ENCODE measurements at regions not wholly inside any gene's neighbourhood (a gene's known extent, or its start where the extent isn't known, plus 50 kb on each side); places are given as distances from the start of the nearest gene placed in this dataset.
"Not testable (repeated sequence)": the region's sequence is repeated elsewhere in the genome, so short reads cannot be mapped to it uniquely, and the experiment has no call there.

DNA sequence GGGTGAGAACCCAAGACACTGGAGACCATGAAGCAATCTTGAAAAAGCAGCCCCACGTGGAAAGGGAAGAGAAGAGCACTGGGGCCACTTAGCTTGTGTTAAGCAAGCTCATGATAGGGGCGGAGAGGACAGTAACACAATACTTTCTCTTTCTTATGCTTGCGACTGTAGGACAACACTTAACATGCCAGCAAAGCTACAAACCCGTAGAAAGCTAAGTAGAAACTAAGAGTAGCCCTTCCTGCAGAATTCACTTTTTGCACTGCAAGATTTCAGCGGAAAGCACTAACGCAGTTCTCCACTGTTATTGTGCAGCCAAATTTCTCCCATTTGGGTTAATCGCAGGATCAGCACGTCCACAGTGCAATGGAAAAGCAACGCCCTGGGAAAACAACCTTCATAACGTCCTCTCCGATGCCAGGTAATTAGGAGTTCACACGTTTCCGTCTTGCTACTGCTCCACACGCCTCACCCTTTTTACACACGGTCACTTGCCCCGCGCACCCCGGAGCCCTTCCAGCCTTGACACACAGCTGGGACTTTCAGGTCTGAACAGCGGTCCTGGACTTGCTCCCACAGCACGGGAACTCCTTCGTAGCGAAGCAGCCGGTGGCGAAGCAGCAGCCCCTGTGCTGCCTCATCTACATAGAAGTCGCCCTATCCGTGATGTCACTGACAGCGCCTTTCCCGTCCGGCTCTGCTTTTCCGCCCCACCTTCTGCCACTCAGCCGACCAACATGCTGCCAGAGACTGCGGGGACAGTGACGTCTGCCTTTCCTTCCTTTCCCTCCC lies 148.6 kb downstream of the PPIAL4G start:
- Histone ChIP-seq H3K9me3 (no peaks in the 10 kb centered on the region), H3K4me3 (peak overlapping the region; percentile 52 to 70 (median 58)), H3K27ac (replicated peaks in 1 of 4) (peak overlapping the region; percentile 40 to 85 (median 78)), H3K36me3 (no peaks in the 10 kb centered on the region), H3K4me1 (peaks cover 12 to 21% (median 19%) of the 10 kb centered on the region in 4 donors), H3K27me3 (peaks cover 0 to 68% (median 4%) of the 10 kb centered on the region in 4 donors)
- TF ChIP-seq POLR2A (IDR thresholded peaks at IDR 0.05; ENCODE audit: low read depth): peak; percentile 90
- peak; percentile 66 to 94 for TF ChIP-seq POLR2AphosphoS5 (IDR thresholded peaks at IDR 0.05)
- TF ChIP-seq, protein P1, sequence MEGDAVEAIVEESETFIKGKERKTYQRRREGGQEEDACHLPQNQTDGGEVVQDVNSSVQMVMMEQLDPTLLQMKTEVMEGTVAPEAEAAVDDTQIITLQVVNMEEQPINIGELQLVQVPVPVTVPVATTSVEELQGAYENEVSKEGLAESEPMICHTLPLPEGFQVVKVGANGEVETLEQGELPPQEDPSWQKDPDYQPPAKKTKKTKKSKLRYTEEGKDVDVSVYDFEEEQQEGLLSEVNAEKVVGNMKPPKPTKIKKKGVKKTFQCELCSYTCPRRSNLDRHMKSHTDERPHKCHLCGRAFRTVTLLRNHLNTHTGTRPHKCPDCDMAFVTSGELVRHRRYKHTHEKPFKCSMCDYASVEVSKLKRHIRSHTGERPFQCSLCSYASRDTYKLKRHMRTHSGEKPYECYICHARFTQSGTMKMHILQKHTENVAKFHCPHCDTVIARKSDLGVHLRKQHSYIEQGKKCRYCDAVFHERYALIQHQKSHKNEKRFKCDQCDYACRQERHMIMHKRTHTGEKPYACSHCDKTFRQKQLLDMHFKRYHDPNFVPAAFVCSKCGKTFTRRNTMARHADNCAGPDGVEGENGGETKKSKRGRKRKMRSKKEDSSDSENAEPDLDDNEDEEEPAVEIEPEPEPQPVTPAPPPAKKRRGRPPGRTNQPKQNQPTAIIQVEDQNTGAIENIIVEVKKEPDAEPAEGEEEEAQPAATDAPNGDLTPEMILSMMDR (IDR thresholded peaks at IDR 0.05): no peak
- intact Hi-C loops (cut with DNase I): no loop called here
- DNase-seq (ENCODE audit: extremely low spot score): peak; percentile 95
- under 1% methylated on average over 33 of the region's 33 CpGs for WGBS

- H3K4me3 ChIP-seq: peak overlapping the region; percentile 52 to 70 (median 58)
- no peak for TF ChIP-seq EP300 (IDR thresholded peaks at IDR 0.05)
- TF ChIP-seq, protein P1 (IDR thresholded peaks at IDR 0.05): no peak
- TF ChIP-seq POLR2A (IDR thresholded peaks at IDR 0.05; ENCODE audit: low read depth): no peak
- TF ChIP-seq POLR2AphosphoS5 (IDR thresholded peaks at IDR 0.05): no peak
- DNase-seq (ENCODE audit: extremely low spot score): no peak
- 14% methylated on average over 17 of the region's 18 CpGs for WGBS
- H3K9me3 ChIP-seq: no peaks in the 10 kb centered on the region
- H3K27me3 ChIP-seq: peaks cover 0 to 74% (median 7%) of the 10 kb centered on the region in 4 donors
- H3K27ac ChIP-seq (replicated peaks in 1 of 4): peak overlapping the region; percentile 40 to 85 (median 78)
- no peaks in the 10 kb centered on the region for H3K36me3 ChIP-seq
- intact Hi-C loops (cut with DNase I): no loop called here
- peaks cover 12 to 25% (median 22%) of the 10 kb centered on the region in 4 donors for H3K4me1 ChIP-seq
Measured at GRCh38 chr1:148333875-148334338, 149.2 kb downstream of the PPIAL4G start.

DNA sequence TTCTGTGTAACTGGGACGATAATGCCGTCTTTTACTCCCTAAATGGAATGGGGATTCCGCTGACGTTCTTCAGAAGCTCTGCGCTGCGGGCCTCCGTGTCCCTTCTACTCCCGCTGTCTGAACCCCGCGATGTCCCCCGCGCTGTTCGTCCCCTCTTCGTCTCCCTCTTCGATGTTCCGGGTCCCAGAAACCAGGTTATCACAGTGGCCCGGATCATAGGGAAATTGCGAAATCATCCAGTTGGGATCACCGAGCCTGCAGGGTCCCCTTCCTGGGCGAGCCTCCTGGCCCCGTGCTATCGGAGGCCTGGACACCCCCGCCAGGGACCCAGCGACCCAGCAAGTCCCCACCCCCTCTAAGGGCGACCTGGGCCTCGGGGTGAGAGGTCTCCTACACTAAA lies 154.2 kb downstream of the PPIAL4G start:
- peaks cover 3 to 12% (median 7%) of the 10 kb centered on the region in 4 donors for H3K4me1 ChIP-seq
- intact Hi-C loops (cut with DNase I): no loop called here
- H3K27ac ChIP-seq (replicated peaks in 1 of 4): no peak overlapping the region
- no peak overlapping the region for H3K4me3 ChIP-seq
- H3K27me3 ChIP-seq: peaks cover 0 to 55% (median 7%) of the 10 kb centered on the region in 4 donors
- H3K36me3 ChIP-seq: no peaks in the 10 kb centered on the region
- no peaks in the 10 kb centered on the region for H3K9me3 ChIP-seq
- DNase-seq (ENCODE audit: extremely low spot score): peak; percentile 60
- TF ChIP-seq, protein P1 (IDR thresholded peaks at IDR 0.05): no peak
- TF ChIP-seq POLR2A (IDR thresholded peaks at IDR 0.05; ENCODE audit: low read depth) (no peak), EP300 (IDR thresholded peaks at IDR 0.05) (no peak), POLR2AphosphoS5 (IDR thresholded peaks at IDR 0.05) (no peak)
- WGBS: 79% methylated on average over 23 of the region's 26 CpGs

DNA sequence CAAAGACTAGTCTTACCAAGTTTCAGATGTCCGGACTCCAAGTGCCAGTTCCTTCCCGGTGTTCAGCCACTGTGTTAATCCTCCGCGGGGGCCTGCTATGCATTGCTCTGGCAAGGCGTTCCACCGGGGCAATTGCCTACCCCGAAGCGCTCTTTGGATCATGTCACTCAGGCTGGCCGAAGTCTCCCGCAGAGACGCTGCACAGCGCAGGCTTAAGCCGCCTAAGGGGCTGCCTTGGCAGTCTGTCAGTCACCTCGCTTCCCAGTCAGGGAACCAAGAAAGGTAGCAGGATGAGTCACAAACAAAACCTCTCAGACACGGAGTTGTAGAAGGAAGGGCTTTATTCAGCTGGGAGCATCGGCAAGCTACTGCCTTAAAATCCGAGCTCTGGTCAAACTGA lies 158.1 kb downstream of the PPIAL4G start:
- peaks cover 0 to 23% (median 7%) of the 10 kb centered on the region in 4 donors for H3K27me3 ChIP-seq

DNA sequence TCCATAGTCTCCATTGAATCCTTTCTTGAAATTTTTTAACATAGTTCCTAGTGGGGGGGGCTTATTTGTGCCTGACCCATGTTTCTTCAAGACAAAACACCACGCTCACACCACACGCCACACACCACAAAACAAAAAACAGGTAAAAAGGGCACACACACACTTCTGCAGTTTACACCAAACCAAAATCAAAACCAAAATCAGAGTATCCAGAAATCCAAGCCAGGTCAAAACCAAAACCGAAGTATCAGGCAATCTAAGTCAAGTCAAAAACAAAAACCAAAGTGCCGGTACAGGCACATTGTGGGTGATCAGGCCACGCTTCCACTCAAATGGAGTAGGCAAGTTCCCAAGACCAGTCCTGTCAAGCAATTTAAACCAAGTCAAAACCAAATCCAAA lies 158.6 kb downstream of the PPIAL4G start:
- H3K4me1 ChIP-seq; H3K4me3 ChIP-seq; DNase-seq (ENCODE audit: extremely low spot score); intact Hi-C loops (cut with DNase I); H3K36me3 ChIP-seq; H3K27ac ChIP-seq (replicated peaks in 1 of 4); H3K9me3 ChIP-seq: not testable (repeated sequence)
- WGBS: 90% methylated on average over 5 of the region's 5 CpGs
- H3K27me3 ChIP-seq: peaks cover 0 to 23% (median 4%) of the 10 kb centered on the region in 4 donors

More for the DNA sequence above, 158.1 kb downstream of the PPIAL4G start:
- H3K4me1 ChIP-seq; H3K27ac ChIP-seq (replicated peaks in 1 of 4); H3K4me3 ChIP-seq; H3K36me3 ChIP-seq; H3K9me3 ChIP-seq; intact Hi-C loops (cut with DNase I): not testable (repeated sequence)
- DNase-seq (ENCODE audit: extremely low spot score): peak; percentile 89
- WGBS: 87% methylated on average over 17 of the region's 17 CpGs

DNA sequence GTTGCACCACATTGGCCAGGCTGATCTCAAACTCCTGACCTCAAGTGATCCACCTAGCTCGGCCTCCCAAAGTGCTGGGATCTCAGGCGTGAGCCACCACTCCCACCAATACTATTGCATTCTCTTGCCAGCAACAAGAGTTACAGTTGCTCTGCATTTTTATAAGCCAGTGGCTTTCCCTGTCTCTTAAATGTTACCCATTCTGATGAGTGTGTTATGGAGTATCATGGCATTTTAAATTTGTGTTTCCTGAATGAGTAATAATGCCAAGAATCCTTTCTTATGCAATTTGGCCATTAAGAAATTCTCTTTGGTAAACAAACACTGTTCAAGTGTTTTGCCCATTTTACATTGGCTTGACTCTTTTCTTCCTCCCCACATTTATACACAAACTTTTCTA lies 163.0 kb downstream of the PPIAL4G start:
- H3K4me3 ChIP-seq; intact Hi-C loops (cut with DNase I); H3K27ac ChIP-seq (replicated peaks in 1 of 4); H3K36me3 ChIP-seq; H3K9me3 ChIP-seq: not testable (repeated sequence)
- H3K4me1 ChIP-seq: peaks cover 3 to 13% (median 9%) of the 10 kb centered on the region in 4 donors
- WGBS: 95% methylated on average over 2 of the region's 2 CpGs
- H3K27me3 ChIP-seq: peaks cover 0 to 55% (median 6%) of the 10 kb centered on the region in 4 donors
- peak; percentile 14 for DNase-seq (ENCODE audit: extremely low spot score)

Data from esophagus muscularis mucosa (tissue), 4 donors.